SK-N-SH (cell line): ENCODE measurements at regions not wholly inside any gene's neighbourhood (a gene's known extent, or its start where the extent isn't known, plus 50 kb on each side); places are given as distances from the start of the nearest gene placed in this dataset.

Experiments
- CTCF ChIA-PET: fragments of 300-600, 350-600 bp; formaldehyde crosslinking; extraction: SDS; loops from one replicate; lab custom pipeline; 2021; lab: Yijun Ruan, JAX
- POLR2A ChIA-PET: fragments of 350-600 bp; sonication (Branson Sonifier 250); formaldehyde crosslinking; extraction: SDS; loops from one replicate; lab custom pipeline; 2020; ENCODE audit warnings: antibody characterized with exemption, inconsistent platforms; lab: Yijun Ruan, JAX
- DNase-seq: peaks from one replicate; pipeline ENCODE4 v3.0.0; 2012
- H2AFZ ChIP-seq: fragments of 200-600 bp; sonication (generic); 2 replicates; pipeline ENCODE4 v1.8.1; 2016; ENCODE audit warnings: antibody characterized with exemption, mild to moderate bottlenecking, low read depth
- H3F3A ChIP-seq: fragments of 200-600 bp; sonication (generic); replicated peaks from 2 replicates; pipeline ENCODE3; 2016; ENCODE audit warnings: antibody characterized with exemption, mild to moderate bottlenecking; ENCODE audit not compliant: insufficient read depth
- H3K27ac ChIP-seq, 2 experiments: fragments of 200-500 bp in 1 of 2; fragments of 200-600 bp in 1 of 2; sonication (Bioruptor generic) in 1 of 2; sonication (generic), shearing (Covaris generic) in 1 of 2; 2 replicates each; pipeline versions ENCODE4 v1.5.1 to v1.6.1; 2014 to 2016; ENCODE audit warnings: low read depth in 2 of 2, inconsistent platforms in 1 of 2, low read length in 1 of 2, mild to moderate bottlenecking in 1 of 2, mixed read lengths in 1 of 2
- H3K27me3 ChIP-seq: fragments of 200-600 bp; sonication (generic), shearing (Covaris generic); 2 replicates; pipeline ENCODE4 v1.6.1; 2016; ENCODE audit warnings: mixed run types; ENCODE audit not compliant: insufficient read depth
- H3K36me3 ChIP-seq, 2 experiments: fragments of 200-500 bp in 1 of 2; fragments of 200-600 bp in 1 of 2; sonication (Bioruptor generic) in 1 of 2; sonication (generic) in 1 of 2; replicated peaks in 1 of 2; 2 replicates each; pipeline versions ENCODE3 to v1.5.1; 2014 to 2016; ENCODE audit warnings: low read length in 1 of 2, mild to moderate bottlenecking in 1 of 2; ENCODE audit not compliant: insufficient read depth in 2 of 2, control insufficient read depth in 1 of 2
- H3K4me1 ChIP-seq, 2 experiments: fragments of 200-500 bp in 1 of 2; fragments of 200-600 bp in 1 of 2; sonication (Bioruptor generic) in 1 of 2; sonication (generic), shearing (Covaris generic) in 1 of 2; 2 replicates each; pipeline versions ENCODE4 v1.5.1 to v1.6.1; 2014 to 2016; ENCODE audit warnings: low read depth in 1 of 2, low read length in 1 of 2, mixed run types in 1 of 2; ENCODE audit not compliant: insufficient read depth in 2 of 2, control insufficient read depth in 1 of 2
- H3K4me2 ChIP-seq: fragments of 200-600 bp; sonication (generic), shearing (Covaris generic); 2 replicates; pipeline ENCODE4 v1.6.1; 2017; ENCODE audit warnings: mixed run types
- H3K4me3 ChIP-seq, 2 experiments: fragments of 200-500 bp in 1 of 2; fragments of 200-600 bp in 1 of 2; sonication (Bioruptor generic) in 1 of 2; sonication (generic), shearing (Covaris generic) in 1 of 2; 2 replicates each; pipeline versions ENCODE4 v1.5.1 to v1.8.1; 2014 to 2016; ENCODE audit warnings: low read depth in 2 of 2, inconsistent platforms in 1 of 2, low read length in 1 of 2, mild to moderate bottlenecking in 1 of 2, mixed read lengths in 1 of 2, moderate library complexity in 1 of 2
- H3K79me2 ChIP-seq: fragments of 200-600 bp; sonication (generic); 2 replicates; pipeline ENCODE4 v1.8.1; 2017; ENCODE audit warnings: mild to moderate bottlenecking; ENCODE audit not compliant: insufficient read depth
- H3K9ac ChIP-seq: fragments of 200-600 bp; sonication (generic); 2 replicates; pipeline ENCODE4 v1.6.1; 2017; ENCODE audit warnings: mixed run types
- H3K9me2 ChIP-seq: fragments of 200-600 bp; sonication (generic); 2 replicates; pipeline ENCODE4 v1.6.1; 2017; ENCODE audit warnings: mixed run types
- H3K9me3 ChIP-seq: fragments of 200-600 bp; sonication (generic); 2 replicates; pipeline ENCODE4 v1.6.1; 2017; ENCODE audit warnings: mixed run types, mild to moderate bottlenecking, moderate library complexity
- H4K20me1 ChIP-seq: fragments of 200-600 bp; sonication (generic); 2 replicates; pipeline ENCODE4 v1.6.1; 2017; ENCODE audit warnings: mild to moderate bottlenecking, mixed run types; ENCODE audit not compliant: insufficient read depth
- CHD2 ChIP-seq: fragments of 150-350 bp; IDR thresholded peaks from 2 replicates; pipeline ENCODE4 v1.6.1; 2018; ENCODE audit warnings: low read length; ENCODE audit not compliant: partially characterized antibody
- ELF1 ChIP-seq: IDR thresholded peaks from 2 replicates; pipeline ENCODE4 v1.4.0; 2012
- EP300 ChIP-seq, 2 experiments: IDR thresholded peaks; 2 replicates each; pipeline versions ENCODE4 v1.4.0 to v1.6.1; 2012; ENCODE audit warnings: borderline replicate concordance in 1 of 2, low read depth in 1 of 2, low read length in 1 of 2
- EZH2phosphoT487 ChIP-seq: fragments of 200-600 bp; sonication (generic); IDR thresholded peaks from 2 replicates; pipeline ENCODE4 v1.6.1; 2017; ENCODE audit warnings: low read depth, mixed run types, mild to moderate bottlenecking, antibody characterized with exemption, moderate library complexity, borderline replicate concordance
- FOXJ3 ChIP-seq: sonication (generic); formaldehyde crosslinking; IDR thresholded peaks from 2 replicates; pipeline ENCODE4 v1.5.1; 2020; ENCODE audit warnings: mild to moderate bottlenecking, missing genetic modification reagents
- FOXM1 ChIP-seq: IDR thresholded peaks from 2 replicates; pipeline ENCODE4 v1.4.0; 2012; ENCODE audit warnings: low read depth, mild to moderate bottlenecking
- GABPA ChIP-seq: IDR thresholded peaks from 2 replicates; pipeline ENCODE4 v1.4.0; 2012; ENCODE audit warnings: low read depth, mild to moderate bottlenecking
- GATA2 ChIP-seq: sonication (generic); formaldehyde crosslinking; IDR thresholded peaks from 2 replicates; pipeline ENCODE4 v1.5.0; 2020; ENCODE audit warnings: mild to moderate bottlenecking, missing genetic modification reagents
- JUND ChIP-seq: IDR thresholded peaks from 2 replicates; pipeline ENCODE4 v1.4.0; 2012
- MAX ChIP-seq: IDR thresholded peaks from 2 replicates; pipeline ENCODE4 v1.4.0; 2012; ENCODE audit warnings: low read depth
- MEF2A ChIP-seq: IDR thresholded peaks from 2 replicates; pipeline ENCODE4 v1.4.0; 2012; ENCODE audit warnings: low read depth, borderline replicate concordance
- NRF1 ChIP-seq: IDR thresholded peaks from 2 replicates; pipeline ENCODE4 v1.6.1; 2012; ENCODE audit warnings: low read depth, mild to moderate bottlenecking, low read length
- PBX3 ChIP-seq: IDR thresholded peaks from 2 replicates; pipeline ENCODE4; 2012
- RAD21 ChIP-seq: IDR thresholded peaks from 2 replicates; pipeline ENCODE4 v1.6.1; 2012; ENCODE audit warnings: mild to moderate bottlenecking, low read length
- RCOR1 ChIP-seq: fragments of 150-350 bp; IDR thresholded peaks from 2 replicates; pipeline ENCODE4 v1.6.1; 2017; ENCODE audit warnings: antibody characterized with exemption, low read length
- REST ChIP-seq: IDR thresholded peaks from 2 replicates; pipeline ENCODE4 v1.6.1; 2012; ENCODE audit warnings: mild to moderate bottlenecking, low read depth, low read length, moderate library complexity
- SIN3A ChIP-seq: IDR thresholded peaks from 2 replicates; pipeline ENCODE4 v1.6.1; 2012; ENCODE audit warnings: low read depth, mild to moderate bottlenecking, low read length, moderate library complexity, borderline replicate concordance
- TCF12 ChIP-seq: IDR thresholded peaks from 2 replicates; pipeline ENCODE4 v1.4.0; 2012
- TEAD4 ChIP-seq: IDR thresholded peaks from 2 replicates; pipeline ENCODE4 v1.4.0; 2012; ENCODE audit warnings: mild to moderate bottlenecking, borderline replicate concordance; ENCODE audit not compliant: insufficient read depth
- YY1 ChIP-seq: IDR thresholded peaks from 2 replicates; pipeline ENCODE4 v1.4.0; 2012; ENCODE audit warnings: low read depth, mild to moderate bottlenecking
- WGBS: methylation state at CpG from one replicate; pipeline ENCODE4 v1.1.6; 2017; ENCODE audit warnings: low lambda C conversion rate; 5-methylcytosine and 5-hydroxymethylcytosine counted together

- no peak for DNase-seq
- Histone ChIP-seq H3K4me3 (no peak overlapping the region), H3K79me2 (no peaks in the 10 kb centered on the region), H3K9me3 (no peaks in the 10 kb centered on the region), H2AFZ (no peak overlapping the region), H3K27ac (no peak overlapping the region), H3K36me3 (no peaks in the 10 kb centered on the region), H3F3A (peaks cover 16% of the 10 kb centered on the region), H3K27me3 (no peaks in the 10 kb centered on the region), H3K9ac (no peak overlapping the region), H3K9me2 (no peaks in the 10 kb centered on the region), H3K4me2 (no peak overlapping the region), H4K20me1 (no peaks in the 10 kb centered on the region), H3K4me1 (peaks cover 0 to 27% of the 10 kb centered on the region in 2 experiments; a peak in 2 of 4 replicates)
- TF ChIP-seq MAX (no peak), GABPA (no peak), FOXJ3 (CRISPR knock-in tag) (no peak), FOXM1 (no peak), EP300 (IDR thresholded peaks at IDR 0.05; ENCODE audit: borderline replicate concordance in 1 of 2, low read depth in 1 of 2, low read length in 1 of 2) (no peak), MEF2A (no peak), YY1 (no peak), SIN3A (no peak), NRF1 (no peak), RAD21 (no peak), GATA2 (CRISPR knock-in tag) (no peak), RCOR1 (no peak), REST (no peak), ELF1 (no peak)
- POLR2A ChIA-PET = no interaction called here
- WGBS = 90% methylated on average over 2 of the region's 2 CpGs
- CTCF ChIA-PET = interaction anchor here (0.9 kb wide), 1 partner anchor 23 kb away, joined by 3 read pairs; no protein-coding TSS in a partner anchor
These were observed 188.3 kb downstream of the OGFRL1 start for GRCh38 chr6:71476872-71477271.

- no peak for DNase-seq
- Histone ChIP-seq H3K79me2 (no peaks in the 10 kb centered on the region), H3K36me3 (no peaks in the 10 kb centered on the region), H3K9me3 (no peaks in the 10 kb centered on the region), H3K27me3 (no peaks in the 10 kb centered on the region), H3K4me1 (peaks cover 0 to 30% of the 10 kb centered on the region in 2 experiments; a peak in 2 of 4 replicates), H3K27ac (peak overlapping the region; percentile 79 to 91; a peak in 3 of 4 replicates), H3F3A (peaks cover 20% of the 10 kb centered on the region), H3K9ac (peak overlapping the region; percentile 38), H3K4me3 (no peak overlapping the region), H2AFZ (peak overlapping the region; percentile 73), H3K9me2 (no peaks in the 10 kb centered on the region), H3K4me2 (peak overlapping the region; percentile 26), H4K20me1 (no peaks in the 10 kb centered on the region)
- ChIA-PET CTCF (no interaction called here), POLR2A (no interaction called here)
- WGBS = 32% methylated on average over 2 of the region's 2 CpGs
- TF ChIP-seq PBX3 (peak; percentile 17; the same call in 1 of the 2 replicates), REST (no peak), TEAD4 (peak; percentile 95), CHD2 (no peak), ELF1 (no peak), TCF12 (peak; percentile 73), EP300 (IDR thresholded peaks at IDR 0.05; ENCODE audit: borderline replicate concordance in 1 of 2, low read depth in 1 of 2, low read length in 1 of 2) (peak in 1 of 2 experiments; percentile 55; a peak in 1 of 4 replicates), JUND (peak; percentile 89), EZH2phosphoT487 (no peak)
These were observed 190.4 kb downstream of the OGFRL1 start for GRCh38 chr6:71478834-71479541.
